Right atrium auricular region (tissue), 2 donors: ENCODE measurements at regions not wholly inside any gene's neighbourhood (a gene's known extent, or its start where the extent isn't known, plus 50 kb on each side); places are given as distances from the start of the nearest gene placed in this dataset.

Experiments
- DNase-seq: peaks from one replicate; pipeline ENCODE4 v3.0.0-alpha.2; 2019; ENCODE audit warnings: low spot score
- H3K27ac ChIP-seq, 2 donors: fragments of 200-600 bp; sonication (generic); 1 replicate in 1 of 2; 2 replicates in 1 of 2; pipeline ENCODE4 v1.5.1; 2016 to 2019
- H3K27me3 ChIP-seq, 2 donors: fragments of 200-600 bp; sonication (generic); one replicate each; pipeline versions ENCODE4 v1.5.1 to v1.6.0; 2017 to 2019
- H3K36me3 ChIP-seq: fragments of 200-600 bp; sonication (generic); one replicate; pipeline ENCODE4 v1.5.1; 2016
- H3K4me1 ChIP-seq, 2 donors: fragments of 200-600 bp; sonication (generic); one replicate each; pipeline versions ENCODE4 v1.5.1 to v1.6.0; 2017 to 2019
- H3K4me3 ChIP-seq, 2 donors: fragments of 200-600 bp; sonication (generic); 1 replicate in 1 of 2; 2 replicates in 1 of 2; pipeline ENCODE4 v1.5.1; 2017 to 2019; ENCODE audit warnings: mild to moderate bottlenecking in 1 of 2, moderate library complexity in 1 of 2
- H3K9me3 ChIP-seq, 2 donors: fragments of 200-600 bp; sonication (generic); one replicate each; pipeline ENCODE4 v1.5.1; 2019
- TF ChIP-seq, protein P1 (sequence below), 2 donors: fragments of 200-600 bp; sonication (generic); IDR thresholded peaks; one replicate each; pipeline ENCODE4 v1.5.1; 2019; ENCODE audit warnings: antibody characterized with exemption in 2 of 2

DNA sequence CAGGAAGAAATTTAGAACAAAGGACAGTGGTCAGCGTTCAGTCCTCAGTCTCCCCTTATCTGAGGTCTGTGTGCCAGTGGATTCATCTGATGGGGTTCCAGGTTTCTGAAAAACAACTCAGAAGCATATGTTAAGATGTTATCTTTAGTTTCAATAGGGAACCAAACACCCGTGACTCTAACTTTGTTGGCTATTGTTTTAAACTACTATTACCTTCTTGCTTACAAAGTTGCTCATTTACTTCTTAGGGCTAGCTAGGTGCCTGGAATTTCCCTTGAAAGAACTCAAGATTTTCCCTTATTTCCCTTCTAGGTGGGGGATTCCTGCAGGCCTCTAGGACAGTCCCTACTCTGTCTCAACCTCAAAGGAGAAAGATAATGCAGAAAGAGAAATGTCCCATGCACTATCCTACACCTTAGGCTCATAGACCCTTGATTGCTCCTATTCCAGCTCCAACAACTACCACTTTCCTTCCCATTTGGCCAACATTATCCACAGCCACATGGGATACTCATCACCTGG, 192.5 kb upstream of the LYZL1 start:
- Histone ChIP-seq H3K36me3 (no peaks in the 10 kb centered on the region), H3K9me3 (no peaks in the 10 kb centered on the region), H3K27me3 (no peaks in the 10 kb centered on the region), H3K4me1 (no peaks in the 10 kb centered on the region), H3K4me3 (no peak overlapping the region), H3K27ac (no peak overlapping the region)
- DNase-seq: no peak
- TF ChIP-seq, protein P1, sequence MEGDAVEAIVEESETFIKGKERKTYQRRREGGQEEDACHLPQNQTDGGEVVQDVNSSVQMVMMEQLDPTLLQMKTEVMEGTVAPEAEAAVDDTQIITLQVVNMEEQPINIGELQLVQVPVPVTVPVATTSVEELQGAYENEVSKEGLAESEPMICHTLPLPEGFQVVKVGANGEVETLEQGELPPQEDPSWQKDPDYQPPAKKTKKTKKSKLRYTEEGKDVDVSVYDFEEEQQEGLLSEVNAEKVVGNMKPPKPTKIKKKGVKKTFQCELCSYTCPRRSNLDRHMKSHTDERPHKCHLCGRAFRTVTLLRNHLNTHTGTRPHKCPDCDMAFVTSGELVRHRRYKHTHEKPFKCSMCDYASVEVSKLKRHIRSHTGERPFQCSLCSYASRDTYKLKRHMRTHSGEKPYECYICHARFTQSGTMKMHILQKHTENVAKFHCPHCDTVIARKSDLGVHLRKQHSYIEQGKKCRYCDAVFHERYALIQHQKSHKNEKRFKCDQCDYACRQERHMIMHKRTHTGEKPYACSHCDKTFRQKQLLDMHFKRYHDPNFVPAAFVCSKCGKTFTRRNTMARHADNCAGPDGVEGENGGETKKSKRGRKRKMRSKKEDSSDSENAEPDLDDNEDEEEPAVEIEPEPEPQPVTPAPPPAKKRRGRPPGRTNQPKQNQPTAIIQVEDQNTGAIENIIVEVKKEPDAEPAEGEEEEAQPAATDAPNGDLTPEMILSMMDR (IDR thresholded peaks at IDR 0.05): no peak

DNA sequence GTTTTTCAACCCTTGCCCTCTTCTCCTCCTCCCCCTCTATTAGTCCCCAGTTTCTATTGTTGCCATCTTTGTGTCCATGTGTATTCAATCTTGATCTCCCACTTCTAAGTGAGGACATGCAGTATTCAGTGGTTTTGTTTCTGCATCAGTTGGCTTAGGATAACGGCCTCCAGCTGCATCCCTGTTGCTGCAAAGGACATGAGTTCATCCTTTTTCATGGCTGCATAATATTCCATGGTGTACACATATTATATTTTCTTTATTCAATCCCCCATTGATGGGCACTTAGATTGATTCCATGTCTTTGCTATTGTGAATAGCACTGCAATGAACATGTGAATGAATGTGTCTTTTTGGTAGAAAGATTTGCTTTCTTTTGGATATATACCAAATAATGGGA, 190.4 kb upstream of the LYZL1 start:
- no peak for DNase-seq
- Histone ChIP-seq H3K27me3 (no peaks in the 10 kb centered on the region), H3K4me3 (no peak overlapping the region), H3K36me3 (no peaks in the 10 kb centered on the region), H3K9me3 (no peaks in the 10 kb centered on the region), H3K27ac (no peak overlapping the region), H3K4me1 (no peaks in the 10 kb centered on the region)
- TF ChIP-seq, protein P1 (IDR thresholded peaks at IDR 0.05): no peak

DNA sequence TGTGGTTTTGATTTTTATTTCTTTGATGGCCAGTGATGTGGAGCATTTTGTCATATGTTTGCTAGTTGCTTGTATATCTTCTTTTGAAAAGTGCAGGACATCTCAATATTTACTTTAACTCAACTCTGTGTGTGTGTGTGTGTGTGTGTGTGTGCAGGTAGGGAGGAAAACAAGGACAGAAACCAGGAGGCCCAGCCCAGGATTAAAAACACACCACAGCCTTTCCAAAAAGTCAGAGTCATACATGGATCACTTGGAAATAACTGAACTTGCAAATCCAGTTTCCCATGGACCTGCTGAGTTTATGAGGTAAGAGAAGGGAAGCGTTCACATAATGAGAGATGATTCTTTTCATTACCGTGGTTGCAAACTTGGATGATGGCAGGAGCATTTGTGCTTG, 189.9 kb upstream of the LYZL1 start:
- TF ChIP-seq, protein P1 (IDR thresholded peaks at IDR 0.05): no peak
- Histone ChIP-seq H3K36me3 (no peaks in the 10 kb centered on the region), H3K4me1 (no peaks in the 10 kb centered on the region), H3K4me3 (no peak overlapping the region), H3K9me3 (no peaks in the 10 kb centered on the region), H3K27me3 (no peaks in the 10 kb centered on the region), H3K27ac (no peak overlapping the region)
- DNase-seq: no peak

DNA sequence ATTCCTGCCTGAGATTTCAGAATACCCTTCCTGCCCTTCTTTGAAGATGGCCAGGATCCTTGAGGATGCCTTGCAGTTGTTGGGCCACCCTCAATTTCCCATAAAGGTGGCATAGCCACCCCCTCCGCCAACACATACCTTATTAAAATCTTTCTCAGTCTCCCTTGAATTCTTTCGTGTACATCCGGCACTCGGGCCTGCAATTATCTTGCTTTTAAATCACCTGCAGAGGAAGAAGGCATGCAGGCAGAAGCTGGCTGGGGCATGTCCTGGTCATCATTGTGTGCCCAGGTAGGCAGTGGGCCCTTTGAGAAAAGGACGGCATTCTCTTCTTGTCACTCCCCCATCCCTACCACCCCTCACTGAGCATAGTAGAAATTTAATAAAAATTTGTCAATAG, 189.5 kb upstream of the LYZL1 start:
- H3K27ac ChIP-seq: no peak overlapping the region
- no peak overlapping the region for H3K4me3 ChIP-seq
- TF ChIP-seq, protein P1 (IDR thresholded peaks at IDR 0.05): no peak
- H3K36me3 ChIP-seq: no peaks in the 10 kb centered on the region
- H3K9me3 ChIP-seq: no peaks in the 10 kb centered on the region
- H3K4me1 ChIP-seq: no peaks in the 10 kb centered on the region
- DNase-seq: no peak
- no peaks in the 10 kb centered on the region for H3K27me3 ChIP-seq

DNA sequence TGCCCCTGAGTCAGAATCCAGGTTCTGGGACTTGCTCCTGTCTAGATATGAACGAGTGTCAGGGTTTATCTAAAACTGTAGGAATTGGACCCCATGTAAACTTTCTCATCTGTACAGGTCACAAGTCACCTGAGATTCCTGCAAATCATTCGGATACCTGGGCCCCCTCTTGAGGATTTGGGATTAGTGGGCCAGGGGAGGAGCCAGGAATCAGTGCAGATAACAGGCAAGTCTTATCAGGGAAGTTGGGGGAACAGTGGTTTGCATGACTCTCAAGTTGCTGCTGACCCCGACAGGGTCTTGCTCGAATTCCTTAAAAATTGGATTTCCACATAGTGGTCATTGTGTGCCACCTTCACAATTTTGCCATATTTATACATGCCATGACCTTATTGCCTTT, 188.4 kb upstream of the LYZL1 start:
- H3K27ac ChIP-seq: no peak overlapping the region
- no peak overlapping the region for H3K4me3 ChIP-seq
- H3K36me3 ChIP-seq: no peaks in the 10 kb centered on the region
- no peak for DNase-seq
- no peaks in the 10 kb centered on the region for H3K4me1 ChIP-seq
- no peaks in the 10 kb centered on the region for H3K9me3 ChIP-seq
- TF ChIP-seq, protein P1 (IDR thresholded peaks at IDR 0.05): no peak
- H3K27me3 ChIP-seq: no peaks in the 10 kb centered on the region

DNA sequence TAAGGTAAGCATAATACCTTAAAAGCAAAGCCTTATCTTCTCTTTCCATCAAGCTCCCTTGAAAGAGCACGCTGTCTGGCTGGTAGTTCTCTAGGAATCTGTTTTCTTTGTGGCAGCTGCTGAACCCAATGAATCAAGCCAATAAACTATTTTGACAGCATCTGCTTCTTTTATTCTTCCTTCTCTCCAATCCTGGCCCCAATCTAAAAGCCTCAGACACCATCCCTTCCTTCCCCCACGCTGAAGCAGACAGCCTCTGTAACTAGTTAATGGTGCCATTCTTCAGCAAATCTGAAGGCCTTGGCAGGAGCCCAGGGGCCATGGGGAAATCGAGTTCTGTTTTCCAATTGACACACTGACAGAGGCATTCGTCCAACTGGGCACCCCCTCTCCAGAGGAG, 186.6 kb upstream of the LYZL1 start:
- TF ChIP-seq, protein P1 (IDR thresholded peaks at IDR 0.05): no peak
- H3K4me1 ChIP-seq: no peaks in the 10 kb centered on the region
- H3K36me3 ChIP-seq: no peaks in the 10 kb centered on the region
- no peak overlapping the region for H3K4me3 ChIP-seq
- no peaks in the 10 kb centered on the region for H3K27me3 ChIP-seq
- no peak for DNase-seq
- no peak overlapping the region for H3K27ac ChIP-seq
- no peaks in the 10 kb centered on the region for H3K9me3 ChIP-seq
